Activated CD4-positive, alpha-beta T cell treated with anti-CD3 and anti-CD28 coated beads, Interleukin-2, amount 50 U/mL, for 1 hour (primary cell): ENCODE measurements at regions not wholly inside any gene's neighbourhood (a gene's known extent, or its start where the extent isn't known, plus 50 kb on each side); places are given as distances from the start of the nearest gene placed in this dataset.
A peak's percentile ranks its signal among the peaks of the same experiment; 100 is the strongest.
"Not testable (repeated sequence)": the region's sequence is repeated elsewhere in the genome, so short reads cannot be mapped to it uniquely, and the experiment has no call there.

Experiments
- DNase-seq: peaks from one replicate; pipeline ENCODE4 v3.0.0-alpha.2; 2020

- peak; percentile 6 for DNase-seq
Measured at GRCh38 chr7:47088329-47089067, 493.4 kb downstream of the TNS3 start.

GRCh38 chr7:47087866-47088265 lies 494.0 kb downstream of the TNS3 start:
- DNase-seq, result no peak

GRCh38 chr7:47085491-47086275 lies 496.2 kb downstream of the TNS3 start:
- no peak for DNase-seq

GRCh38 chr7:47083476-47084250 lies 498.2 kb downstream of the TNS3 start:
- DNase-seq, result no peak

GRCh38 chr7:47080816-47081215 lies 501.1 kb downstream of the TNS3 start:
- DNase-seq, result no peak

- DNase-seq, result no peak
Measured at GRCh38 chr7:47078241-47078640, 503.7 kb downstream of the TNS3 start.

GRCh38 chr7:47074702-47075153 lies 507.2 kb downstream of the TNS3 start:
- DNase-seq, result no peak

- no peak for DNase-seq
Measured at GRCh38 chr7:47073284-47073683, 508.6 kb downstream of the TNS3 start.

GRCh38 chr7:47071866-47072265 lies 510.0 kb downstream of the TNS3 start:
- DNase-seq, result no peak

GRCh38 chr7:47069385-47070076 lies 512.4 kb downstream of the TNS3 start:
- DNase-seq, result no peak

- DNase-seq, result no peak
Measured at GRCh38 chr7:47066976-47067614, 514.8 kb downstream of the TNS3 start.

GRCh38 chr7:47056731-47057130 lies 525.2 kb downstream of the TNS3 start:
- no peak for DNase-seq

GRCh38 chr7:47052541-47053208 lies 529.2 kb downstream of the TNS3 start:
- DNase-seq, result not testable (repeated sequence)

- no peak for DNase-seq
Measured at GRCh38 chr7:47049234-47049774, 532.6 kb downstream of the TNS3 start.

GRCh38 chr7:47047384-47047783 lies 534.5 kb downstream of the TNS3 start:
- no peak for DNase-seq

GRCh38 chr7:47046949-47047348 lies 535.0 kb downstream of the TNS3 start:
- DNase-seq, result no peak

- no peak for DNase-seq
Measured at GRCh38 chr7:47045207-47046051, 536.5 kb downstream of the TNS3 start.

- no peak for DNase-seq
Measured at GRCh38 chr7:47044625-47045024, 537.3 kb downstream of the TNS3 start.

GRCh38 chr7:47043304-47043703 lies 538.6 kb downstream of the TNS3 start:
- DNase-seq, result no peak

GRCh38 chr7:47042669-47043068 lies 539.2 kb downstream of the TNS3 start:
- DNase-seq, result no peak
